ENCODE measurements at regions not wholly inside any gene's neighbourhood (a gene's known extent, or its start where the extent isn't known, plus 50 kb on each side); places are given as distances from the start of the nearest gene placed in this dataset.

- Mint-ChIP-seq H3K4me1 (peaks cover 1 to 8% of the 10 kb centered on the region in 2 donors), H3K9me3 (no peaks in the 10 kb centered on the region), H3K27ac (no peak overlapping the region), H3K27me3 (ENCODE audit: low read depth in 2 of 2) (peaks cover 25% of the 10 kb centered on the region in 2 donors), H3K4me3 (no peak overlapping the region), H3K36me3 (no peaks in the 10 kb centered on the region)
- no peak for ATAC-seq
- TF ChIP-seq CTCF (IDR thresholded peaks at IDR 0.05): no peak
- WGBS (ENCODE audit: insufficient coverage): 96% methylated on average over 2 of the region's 2 CpGs
- intact Hi-C loops (cut with micrococcal nuclease): no loop called here
- Histone ChIP-seq H3K4me1 (ENCODE audit: control insufficient read depth, insufficient read depth, low read length) (no peaks in the 10 kb centered on the region), H3K27ac (ENCODE audit: low read length) (no peak overlapping the region), H3K27me3 (ENCODE audit: control insufficient read depth, insufficient read depth, low read length) (no peaks in the 10 kb centered on the region), H3K9me3 (ENCODE audit: control insufficient read depth, insufficient read depth, low read length) (no peaks in the 10 kb centered on the region), H3K4me3 (ENCODE audit: low read length) (no peak overlapping the region), H3K36me3 (ENCODE audit: control insufficient read depth, insufficient read depth, low read length) (no peaks in the 10 kb centered on the region)
- DNase-seq: no peak
Observed at GRCh38 chr2:215756346-215756730, 257.0 kb downstream of the MREG start.

- H3K27me3 Mint-ChIP-seq (ENCODE audit: low read depth in 2 of 2): peaks cover 25% of the 10 kb centered on the region in 2 donors
- H3K9me3 Mint-ChIP-seq: no peaks in the 10 kb centered on the region
- H3K27ac Mint-ChIP-seq: no peak overlapping the region
- 88% methylated on average over 2 of the region's 4 CpGs for WGBS (ENCODE audit: insufficient coverage)
- no peaks in the 10 kb centered on the region for H3K36me3 Mint-ChIP-seq
- peaks cover 7 to 13% of the 10 kb centered on the region in 2 donors for H3K4me1 Mint-ChIP-seq
- no peaks in the 10 kb centered on the region for H3K36me3 ChIP-seq (ENCODE audit: control insufficient read depth, insufficient read depth, low read length)
- H3K4me1 ChIP-seq (ENCODE audit: control insufficient read depth, insufficient read depth, low read length): peaks cover 5% of the 10 kb centered on the region
- no peak overlapping the region for H3K4me3 Mint-ChIP-seq
- no peaks in the 10 kb centered on the region for H3K9me3 ChIP-seq (ENCODE audit: control insufficient read depth, insufficient read depth, low read length)
- H3K4me3 ChIP-seq (ENCODE audit: low read length): no peak overlapping the region
- DNase-seq (no peak), ATAC-seq (no peak)
- H3K27ac ChIP-seq (ENCODE audit: low read length): no peak overlapping the region
- intact Hi-C loops (cut with micrococcal nuclease): no loop called here
- H3K27me3 ChIP-seq (ENCODE audit: control insufficient read depth, insufficient read depth, low read length): no peaks in the 10 kb centered on the region
- no peak for TF ChIP-seq CTCF (IDR thresholded peaks at IDR 0.05)
Observed at GRCh38 chr2:215755641-215756345, 257.6 kb downstream of the MREG start.

GRCh38 chr2:215754546-215754945, 258.8 kb downstream of the MREG start:
- H3K9me3 Mint-ChIP-seq: no peaks in the 10 kb centered on the region
- peaks cover 24 to 25% of the 10 kb centered on the region in 2 donors for H3K27me3 Mint-ChIP-seq (ENCODE audit: low read depth in 2 of 2)
- no peak for ATAC-seq
- no peak for TF ChIP-seq CTCF (IDR thresholded peaks at IDR 0.05)
- peaks cover 10 to 18% of the 10 kb centered on the region in 2 donors for H3K4me1 Mint-ChIP-seq
- no peak overlapping the region for H3K27ac Mint-ChIP-seq
- no peak for DNase-seq
- Histone ChIP-seq H3K4me3 (ENCODE audit: low read length) (no peak overlapping the region), H3K27me3 (ENCODE audit: control insufficient read depth, insufficient read depth, low read length) (no peaks in the 10 kb centered on the region), H3K36me3 (ENCODE audit: control insufficient read depth, insufficient read depth, low read length) (no peaks in the 10 kb centered on the region), H3K9me3 (ENCODE audit: control insufficient read depth, insufficient read depth, low read length) (no peaks in the 10 kb centered on the region), H3K27ac (ENCODE audit: low read length) (no peak overlapping the region), H3K4me1 (ENCODE audit: control insufficient read depth, insufficient read depth, low read length) (peaks cover 7% of the 10 kb centered on the region)
- no peaks in the 10 kb centered on the region for H3K36me3 Mint-ChIP-seq
- intact Hi-C loops (cut with micrococcal nuclease): no loop called here
- no peak overlapping the region for H3K4me3 Mint-ChIP-seq
- whole genome bisulfite sequencing (ENCODE audit: insufficient coverage): 69% methylated on average over 2 of the region's 3 CpGs

GRCh38 chr2:215753808-215754207, 259.5 kb downstream of the MREG start:
- H3K27ac ChIP-seq (ENCODE audit: low read length): no peak overlapping the region
- H3K36me3 ChIP-seq (ENCODE audit: control insufficient read depth, insufficient read depth, low read length): no peaks in the 10 kb centered on the region
- Mint-ChIP-seq H3K27ac (no peak overlapping the region), H3K9me3 (no peaks in the 10 kb centered on the region), H3K27me3 (ENCODE audit: low read depth in 2 of 2) (peaks cover 25% of the 10 kb centered on the region in 2 donors), H3K4me1 (peaks cover 10 to 23% of the 10 kb centered on the region in 2 donors), H3K4me3 (no peak overlapping the region), H3K36me3 (no peaks in the 10 kb centered on the region)
- ATAC-seq (no peak), DNase-seq (no peak)
- H3K4me1 ChIP-seq (ENCODE audit: control insufficient read depth, insufficient read depth, low read length): peaks cover 7% of the 10 kb centered on the region
- no peaks in the 10 kb centered on the region for H3K27me3 ChIP-seq (ENCODE audit: control insufficient read depth, insufficient read depth, low read length)
- no peak overlapping the region for H3K4me3 ChIP-seq (ENCODE audit: low read length)
- WGBS (ENCODE audit: insufficient coverage): 92% methylated on average over 5 of the region's 5 CpGs
- intact Hi-C loops (cut with micrococcal nuclease): no loop called here
- H3K9me3 ChIP-seq (ENCODE audit: control insufficient read depth, insufficient read depth, low read length): no peaks in the 10 kb centered on the region
- no peak for TF ChIP-seq CTCF (IDR thresholded peaks at IDR 0.05)

Data from natural killer cell (primary cell).